MM.1S (cell line): ENCODE measurements at regions not wholly inside any gene's neighbourhood (a gene's known extent, or its start where the extent isn't known, plus 50 kb on each side); places are given as distances from the start of the nearest gene placed in this dataset.

ENCODE experiments used
- EZH2 ChIP-seq: fragments of 300-600 bp; sonication (generic); optimal IDR thresholded peaks from 2 replicates; pipeline ENCODE3; 2017; ENCODE audit warnings: low read depth, mild to moderate bottlenecking, antibody characterized with exemption, low read length, mixed read lengths
- TF ChIP-seq, protein P1 (sequence below): fragments of 300-600 bp; sonication (generic); IDR thresholded peaks from 2 replicates; pipeline ENCODE4 v1.5.1; 2016; ENCODE audit warnings: antibody characterized with exemption, low read length, mixed read lengths

GRCh38 chr2:199677881-199678280 lies 173.1 kb downstream of the FTCDNL1 start:
- TF ChIP-seq, protein P1, sequence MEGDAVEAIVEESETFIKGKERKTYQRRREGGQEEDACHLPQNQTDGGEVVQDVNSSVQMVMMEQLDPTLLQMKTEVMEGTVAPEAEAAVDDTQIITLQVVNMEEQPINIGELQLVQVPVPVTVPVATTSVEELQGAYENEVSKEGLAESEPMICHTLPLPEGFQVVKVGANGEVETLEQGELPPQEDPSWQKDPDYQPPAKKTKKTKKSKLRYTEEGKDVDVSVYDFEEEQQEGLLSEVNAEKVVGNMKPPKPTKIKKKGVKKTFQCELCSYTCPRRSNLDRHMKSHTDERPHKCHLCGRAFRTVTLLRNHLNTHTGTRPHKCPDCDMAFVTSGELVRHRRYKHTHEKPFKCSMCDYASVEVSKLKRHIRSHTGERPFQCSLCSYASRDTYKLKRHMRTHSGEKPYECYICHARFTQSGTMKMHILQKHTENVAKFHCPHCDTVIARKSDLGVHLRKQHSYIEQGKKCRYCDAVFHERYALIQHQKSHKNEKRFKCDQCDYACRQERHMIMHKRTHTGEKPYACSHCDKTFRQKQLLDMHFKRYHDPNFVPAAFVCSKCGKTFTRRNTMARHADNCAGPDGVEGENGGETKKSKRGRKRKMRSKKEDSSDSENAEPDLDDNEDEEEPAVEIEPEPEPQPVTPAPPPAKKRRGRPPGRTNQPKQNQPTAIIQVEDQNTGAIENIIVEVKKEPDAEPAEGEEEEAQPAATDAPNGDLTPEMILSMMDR = no peak
- TF ChIP-seq EZH2 = no peak
